ENCODE measurements at regions not wholly inside any gene's neighbourhood (a gene's known extent, or its start where the extent isn't known, plus 50 kb on each side); places are given as distances from the start of the nearest gene placed in this dataset.
"Not testable (repeated sequence)": the region's sequence is repeated elsewhere in the genome, so short reads cannot be mapped to it uniquely, and the experiment has no call there.

DNA sequence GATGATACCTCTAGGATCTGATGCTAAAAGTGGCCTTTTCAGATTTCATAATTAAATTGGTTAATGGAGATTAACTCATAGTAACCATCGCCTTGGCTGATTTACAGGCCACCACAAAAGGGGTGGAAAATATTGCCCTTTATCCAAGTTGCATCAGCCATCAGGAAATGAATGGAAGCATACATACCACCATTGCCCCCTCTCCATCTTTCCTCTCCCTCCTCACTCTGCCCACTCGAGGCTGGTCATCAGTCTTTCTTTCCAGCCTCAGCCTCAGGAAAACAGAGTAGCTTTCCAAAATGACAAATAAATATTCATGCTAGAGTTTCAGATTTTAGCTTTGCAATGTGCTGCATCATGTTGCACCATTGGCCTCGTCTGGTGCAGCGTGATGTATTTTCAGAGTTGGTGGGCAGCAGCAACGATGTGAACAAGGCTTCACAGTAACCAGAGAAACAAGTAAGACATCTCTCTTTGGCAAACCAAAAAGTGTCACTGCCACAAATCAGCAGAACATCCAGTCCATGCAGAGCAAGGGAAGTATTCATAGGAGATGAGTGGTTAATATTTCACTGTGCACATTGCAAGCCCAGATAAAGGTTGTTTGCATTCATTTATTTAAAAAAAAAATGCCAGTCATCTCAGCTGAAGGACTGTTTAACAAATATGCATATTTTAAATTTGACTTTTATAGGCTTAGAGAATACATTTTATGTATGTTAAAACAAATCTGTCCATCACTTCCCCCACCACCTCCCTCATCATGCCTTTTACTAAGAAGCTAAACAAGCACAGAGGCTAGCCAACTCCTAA lies 136.7 kb upstream of the FAT3 start:
- Histone ChIP-seq H4K20me1 (ENCODE audit: insufficient read depth, low read length) (no peaks in the 10 kb centered on the region), H3K79me2 (ENCODE audit: low read length) (no peaks in the 10 kb centered on the region), H3K4me2 (ENCODE audit: low read depth, low read length) (no peak overlapping the region), H3K9me2 (replicated peaks; ENCODE audit: insufficient read depth, low read length) (no peaks in the 10 kb centered on the region), H3K27ac (ENCODE audit: low read length) (no peak overlapping the region), H3K9ac (ENCODE audit: low read length) (no peak overlapping the region), H3K27me3 (replicated peaks; ENCODE audit: insufficient read depth, low read length) (no peaks in the 10 kb centered on the region), H2AFZ (ENCODE audit: low read length) (no peak overlapping the region), H3K4me3 (ENCODE audit: low read length) (no peak overlapping the region), H3K4me1 (ENCODE audit: low read length) (no peaks in the 10 kb centered on the region), H3F3A (ENCODE audit: insufficient read depth, low read length) (no peaks in the 10 kb centered on the region), H3K36me3 (replicated peaks; ENCODE audit: insufficient read depth, low read length) (no peaks in the 10 kb centered on the region), H3K9me3 (replicated peaks; ENCODE audit: insufficient read depth, low read length) (no peaks in the 10 kb centered on the region)
- DNase-seq = no peak
- no peak for TF ChIP-seq EZH2phosphoT487 (IDR thresholded peaks at IDR 0.05; ENCODE audit: low read length)
- TF ChIP-seq, protein P1, sequence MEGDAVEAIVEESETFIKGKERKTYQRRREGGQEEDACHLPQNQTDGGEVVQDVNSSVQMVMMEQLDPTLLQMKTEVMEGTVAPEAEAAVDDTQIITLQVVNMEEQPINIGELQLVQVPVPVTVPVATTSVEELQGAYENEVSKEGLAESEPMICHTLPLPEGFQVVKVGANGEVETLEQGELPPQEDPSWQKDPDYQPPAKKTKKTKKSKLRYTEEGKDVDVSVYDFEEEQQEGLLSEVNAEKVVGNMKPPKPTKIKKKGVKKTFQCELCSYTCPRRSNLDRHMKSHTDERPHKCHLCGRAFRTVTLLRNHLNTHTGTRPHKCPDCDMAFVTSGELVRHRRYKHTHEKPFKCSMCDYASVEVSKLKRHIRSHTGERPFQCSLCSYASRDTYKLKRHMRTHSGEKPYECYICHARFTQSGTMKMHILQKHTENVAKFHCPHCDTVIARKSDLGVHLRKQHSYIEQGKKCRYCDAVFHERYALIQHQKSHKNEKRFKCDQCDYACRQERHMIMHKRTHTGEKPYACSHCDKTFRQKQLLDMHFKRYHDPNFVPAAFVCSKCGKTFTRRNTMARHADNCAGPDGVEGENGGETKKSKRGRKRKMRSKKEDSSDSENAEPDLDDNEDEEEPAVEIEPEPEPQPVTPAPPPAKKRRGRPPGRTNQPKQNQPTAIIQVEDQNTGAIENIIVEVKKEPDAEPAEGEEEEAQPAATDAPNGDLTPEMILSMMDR (IDR thresholded peaks at IDR 0.05; ENCODE audit: low read length) = no peak

DNA sequence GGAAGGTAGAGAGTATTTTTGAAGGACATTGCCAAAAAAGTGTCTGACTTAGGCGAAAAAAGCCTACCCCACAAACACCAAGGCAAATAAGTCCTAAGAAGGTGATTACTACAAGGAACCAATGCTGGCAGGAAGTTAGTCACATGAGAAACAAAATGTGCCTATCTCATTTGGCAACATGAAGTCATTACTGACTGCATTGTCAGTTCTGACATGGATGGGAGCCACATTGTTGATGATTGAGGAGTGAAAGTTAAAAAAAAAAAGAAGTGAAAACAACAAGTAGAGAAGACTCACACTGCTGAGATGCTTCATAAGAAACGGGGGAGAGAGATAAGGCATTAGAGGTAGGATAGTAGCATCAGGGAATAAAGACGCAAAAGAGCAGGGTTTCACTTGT lies 141.5 kb upstream of the FAT3 start:
- H3K4me2 ChIP-seq (ENCODE audit: low read depth, low read length) = no peak overlapping the region
- no peaks in the 10 kb centered on the region for H3K9me2 ChIP-seq (replicated peaks; ENCODE audit: insufficient read depth, low read length)
- H3K9ac ChIP-seq (ENCODE audit: low read length) = no peak overlapping the region
- no peaks in the 10 kb centered on the region for H3K36me3 ChIP-seq (replicated peaks; ENCODE audit: insufficient read depth, low read length)
- TF ChIP-seq, protein P1 (IDR thresholded peaks at IDR 0.05; ENCODE audit: low read length) = no peak
- no peak for TF ChIP-seq EZH2 (optimal IDR thresholded peaks at IDR 0.05; ENCODE audit: low read depth, low read length)
- TF ChIP-seq EZH2phosphoT487 (IDR thresholded peaks at IDR 0.05; ENCODE audit: low read length) = no peak
- H3K9me3 ChIP-seq (replicated peaks; ENCODE audit: insufficient read depth, low read length) = no peaks in the 10 kb centered on the region
- H4K20me1 ChIP-seq (ENCODE audit: insufficient read depth, low read length) = no peaks in the 10 kb centered on the region
- H3K27ac ChIP-seq (ENCODE audit: low read length) = no peak overlapping the region
- no peak overlapping the region for H3K4me3 ChIP-seq (ENCODE audit: low read length)
- no peaks in the 10 kb centered on the region for H3F3A ChIP-seq (ENCODE audit: insufficient read depth, low read length)
- DNase-seq = no peak
- H3K4me1 ChIP-seq (ENCODE audit: low read length) = no peaks in the 10 kb centered on the region
- no peaks in the 10 kb centered on the region for H3K79me2 ChIP-seq (ENCODE audit: low read length)
- H2AFZ ChIP-seq (ENCODE audit: low read length) = no peak overlapping the region
- H3K27me3 ChIP-seq (replicated peaks; ENCODE audit: insufficient read depth, low read length) = no peaks in the 10 kb centered on the region

DNA sequence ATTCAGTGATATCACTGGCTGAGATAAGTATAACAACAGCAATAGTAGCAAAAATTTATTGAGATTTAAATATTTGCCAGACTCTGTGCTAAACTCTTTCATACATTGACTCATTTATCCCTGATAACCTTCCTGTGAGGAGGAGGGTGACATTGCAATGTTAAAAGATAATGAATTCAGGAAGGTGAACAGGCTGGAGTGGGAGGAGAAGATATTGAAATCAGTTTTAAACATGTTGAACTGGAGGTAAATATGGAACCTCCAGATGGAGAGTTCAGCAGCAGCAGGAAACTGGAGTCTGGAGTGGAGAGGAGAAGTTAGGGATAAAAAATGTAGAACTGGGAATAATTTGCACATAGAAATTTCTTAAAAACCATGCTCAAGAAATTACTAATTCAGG lies 142.0 kb upstream of the FAT3 start:
- TF ChIP-seq EZH2phosphoT487 (IDR thresholded peaks at IDR 0.05; ENCODE audit: low read length) = no peak
- TF ChIP-seq, protein P1 (IDR thresholded peaks at IDR 0.05; ENCODE audit: low read length) = no peak
- no peak for TF ChIP-seq EZH2 (optimal IDR thresholded peaks at IDR 0.05; ENCODE audit: low read depth, low read length)
- no peak for DNase-seq
- H4K20me1 ChIP-seq (ENCODE audit: insufficient read depth, low read length) = no peaks in the 10 kb centered on the region
- no peak overlapping the region for H2AFZ ChIP-seq (ENCODE audit: low read length)
- H3K36me3 ChIP-seq (replicated peaks; ENCODE audit: insufficient read depth, low read length) = no peaks in the 10 kb centered on the region
- H3K27me3 ChIP-seq (replicated peaks; ENCODE audit: insufficient read depth, low read length) = no peaks in the 10 kb centered on the region
- no peaks in the 10 kb centered on the region for H3K9me2 ChIP-seq (replicated peaks; ENCODE audit: insufficient read depth, low read length)
- H3K79me2 ChIP-seq (ENCODE audit: low read length) = no peaks in the 10 kb centered on the region
- H3F3A ChIP-seq (ENCODE audit: insufficient read depth, low read length) = no peaks in the 10 kb centered on the region
- H3K4me1 ChIP-seq (ENCODE audit: low read length) = no peaks in the 10 kb centered on the region
- H3K9ac ChIP-seq (ENCODE audit: low read length) = no peak overlapping the region
- H3K9me3 ChIP-seq (replicated peaks; ENCODE audit: insufficient read depth, low read length) = no peaks in the 10 kb centered on the region
- H3K27ac ChIP-seq (ENCODE audit: low read length) = no peak overlapping the region
- H3K4me2 ChIP-seq (ENCODE audit: low read depth, low read length) = no peak overlapping the region
- no peak overlapping the region for H3K4me3 ChIP-seq (ENCODE audit: low read length)

DNA sequence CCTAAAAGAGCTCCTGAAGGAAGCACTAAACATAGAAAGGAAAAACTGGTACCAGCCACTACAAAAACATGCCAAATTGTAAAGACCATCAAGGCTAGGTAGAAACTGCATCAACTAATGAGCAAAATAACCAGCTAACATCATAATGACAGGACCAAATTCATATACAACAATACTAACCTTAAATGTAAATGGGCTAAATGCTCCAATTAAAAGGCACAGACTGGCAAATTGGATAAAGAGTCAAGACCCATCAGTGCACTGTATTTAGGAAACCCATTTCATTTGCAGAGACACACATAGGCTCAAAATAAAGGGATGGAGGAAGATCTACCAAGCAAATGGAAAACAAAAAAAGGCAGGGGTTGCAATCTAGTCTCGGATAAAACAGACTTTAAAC lies 150.1 kb upstream of the FAT3 start:
- H3F3A ChIP-seq (ENCODE audit: insufficient read depth, low read length); H3K79me2 ChIP-seq (ENCODE audit: low read length): not testable (repeated sequence)

More for the DNA sequence above, 150.1 kb upstream of the FAT3 start:
- H3K9ac ChIP-seq (ENCODE audit: low read length); H3K4me1 ChIP-seq (ENCODE audit: low read length); H3K4me2 ChIP-seq (ENCODE audit: low read depth, low read length); DNase-seq; H3K27ac ChIP-seq (ENCODE audit: low read length); H3K9me2 ChIP-seq (replicated peaks; ENCODE audit: insufficient read depth, low read length); H4K20me1 ChIP-seq (ENCODE audit: insufficient read depth, low read length); H3K4me3 ChIP-seq (ENCODE audit: low read length); H3K27me3 ChIP-seq (replicated peaks; ENCODE audit: insufficient read depth, low read length); H2AFZ ChIP-seq (ENCODE audit: low read length); H3K36me3 ChIP-seq (replicated peaks; ENCODE audit: insufficient read depth, low read length); H3K9me3 ChIP-seq (replicated peaks; ENCODE audit: insufficient read depth, low read length): not testable (repeated sequence)
